GM18861 (cell line): ENCODE measurements at regions not wholly inside any gene's neighbourhood (a gene's known extent, or its start where the extent isn't known, plus 50 kb on each side); places are given as distances from the start of the nearest gene placed in this dataset.
"Not testable (repeated sequence)": the region's sequence is repeated elsewhere in the genome, so short reads cannot be mapped to it uniquely, and the experiment has no call there.

Experiments
- ATAC-seq: cut with Tn5 transposase; IDR thresholded peaks from one replicate; pipeline ENCODE4 v1.9.1; 2021; ENCODE audit not compliant: unreplicated experiment

GRCh38 chr4:62740296-62740695 lies 1540.2 kb downstream of the ADGRL3 start:
- no peak for ATAC-seq

GRCh38 chr4:62717154-62717553 lies 1517.0 kb downstream of the ADGRL3 start:
- ATAC-seq, result no peak

GRCh38 chr4:62711575-62711974 lies 1511.4 kb downstream of the ADGRL3 start:
- no peak for ATAC-seq

GRCh38 chr4:62709618-62710252 lies 1509.6 kb downstream of the ADGRL3 start:
- no peak for ATAC-seq

- no peak for ATAC-seq
Observed at GRCh38 chr4:62706423-62706822, 1506.3 kb downstream of the ADGRL3 start.

GRCh38 chr4:62683799-62684566 lies 1483.9 kb downstream of the ADGRL3 start:
- no peak for ATAC-seq

GRCh38 chr4:62676962-62677361 lies 1476.8 kb downstream of the ADGRL3 start:
- no peak for ATAC-seq

GRCh38 chr4:62670514-62670913 lies 1470.4 kb downstream of the ADGRL3 start:
- ATAC-seq, result no peak

GRCh38 chr4:62661821-62662220 lies 1461.7 kb downstream of the ADGRL3 start:
- no peak for ATAC-seq

- ATAC-seq, result no peak
Observed at GRCh38 chr4:62656006-62656405, 1455.9 kb downstream of the ADGRL3 start.

GRCh38 chr4:62644372-62644771 lies 1444.2 kb downstream of the ADGRL3 start:
- ATAC-seq, result no peak

GRCh38 chr4:62640296-62640695 lies 1440.2 kb downstream of the ADGRL3 start:
- no peak for ATAC-seq

GRCh38 chr4:62627671-62628070 lies 1427.5 kb downstream of the ADGRL3 start:
- ATAC-seq, result no peak

GRCh38 chr4:62627141-62627540 lies 1427.0 kb downstream of the ADGRL3 start:
- ATAC-seq, result no peak

GRCh38 chr4:62622089-62622488 lies 1422.0 kb downstream of the ADGRL3 start:
- no peak for ATAC-seq

- no peak for ATAC-seq
Observed at GRCh38 chr4:62619971-62620370, 1419.8 kb downstream of the ADGRL3 start.

GRCh38 chr4:62618042-62618441 lies 1417.9 kb downstream of the ADGRL3 start:
- ATAC-seq, result no peak

- no peak for ATAC-seq
Observed at GRCh38 chr4:62601737-62602136, 1401.6 kb downstream of the ADGRL3 start.

- ATAC-seq, result not testable (repeated sequence)
Observed at GRCh38 chr4:62595265-62595664, 1395.1 kb downstream of the ADGRL3 start.

- ATAC-seq, result no peak
Observed at GRCh38 chr4:62591756-62592155, 1391.6 kb downstream of the ADGRL3 start.

GRCh38 chr4:62588671-62589070 lies 1388.5 kb downstream of the ADGRL3 start:
- no peak for ATAC-seq

GRCh38 chr4:62571494-62571893 lies 1371.4 kb downstream of the ADGRL3 start:
- ATAC-seq, result no peak

GRCh38 chr4:62560858-62561257 lies 1360.7 kb downstream of the ADGRL3 start:
- ATAC-seq, result no peak
